Calu3 (cell line): ENCODE measurements at regions not wholly inside any gene's neighbourhood (a gene's known extent, or its start where the extent isn't known, plus 50 kb on each side); places are given as distances from the start of the nearest gene placed in this dataset.

Experiments used
- BruUV-seq: library from RNA; stranded (reverse); fragments of 400-500 nt; replicated peaks from 2 replicates; lab custom pipeline; 2021; lab: Mats Ljungman, UMichigan
- CTCF ChIA-PET: fragments of 300-600 bp; sonication (Branson Sonifier 250); formaldehyde crosslinking; loops from one replicate; lab custom pipeline; 2022; ENCODE audit warnings: antibody characterized with exemption; lab: Charles Lee
- DNase-seq: peaks from one replicate; pipeline ENCODE4 v3.0.0; 2022
- H3K27ac Mint-ChIP-seq: one replicate; pipeline ENCODE4 v1.8.0; 2022; ENCODE audit warnings: mixed read lengths; ENCODE audit not compliant: unreplicated experiment
- H3K27me3 Mint-ChIP-seq: one replicate; pipeline ENCODE4 v1.8.0; 2022; ENCODE audit warnings: mixed read lengths; ENCODE audit not compliant: unreplicated experiment
- H3K36me3 Mint-ChIP-seq: one replicate; pipeline ENCODE4 v1.8.0; 2022; ENCODE audit warnings: mild to moderate bottlenecking, moderate library complexity, mixed read lengths; ENCODE audit not compliant: insufficient read depth, unreplicated experiment
- H3K4me1 Mint-ChIP-seq: one replicate; pipeline ENCODE4 v1.8.0; 2022; ENCODE audit warnings: mild to moderate bottlenecking, low read depth, mixed read lengths; ENCODE audit not compliant: unreplicated experiment
- H3K4me3 Mint-ChIP-seq: one replicate; pipeline ENCODE4 v1.8.0; 2022; ENCODE audit warnings: mild to moderate bottlenecking, low read depth, moderate library complexity, mixed read lengths; ENCODE audit not compliant: unreplicated experiment
- H3K9me3 Mint-ChIP-seq: one replicate; pipeline ENCODE4 v1.8.0; 2022; ENCODE audit warnings: low read depth, mixed read lengths; ENCODE audit not compliant: unreplicated experiment
- intact Hi-C: fragments of 100-400 bp; cut with micrococcal nuclease; formaldehyde crosslinking; loops from one replicate; pipeline ENCODE4 v1.10.0; 2022; ENCODE audit not compliant: unreplicated experiment
- TF ChIP-seq, protein P1 (sequence below): fragments of 200-600 bp; IDR thresholded peaks from one replicate; pipeline ENCODE4 v1.8.0; 2022; ENCODE audit warnings: antibody characterized with exemption; ENCODE audit not compliant: unreplicated experiment

DNA sequence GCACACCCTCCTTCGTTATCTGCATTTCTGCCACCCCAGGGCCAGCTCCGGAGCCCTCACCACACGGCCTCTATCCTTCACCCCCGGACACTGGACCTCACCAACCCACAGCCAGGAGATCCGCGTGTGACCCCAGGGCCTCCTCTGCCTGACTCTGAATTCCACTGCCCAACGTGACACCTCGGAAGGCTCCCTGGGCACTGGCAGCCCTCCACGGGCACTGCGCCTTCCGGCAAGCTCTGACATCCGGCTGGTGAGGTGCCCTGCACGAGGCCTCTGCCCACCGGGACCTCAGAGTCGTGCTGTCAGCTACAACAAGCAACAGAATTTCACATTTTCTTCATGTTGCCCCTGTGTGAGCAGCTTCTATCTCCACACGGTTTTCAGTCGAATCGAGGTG lies 148.3 kb downstream of the CRYBB2 start:
- CTCF ChIA-PET = no interaction called here
- Mint-ChIP-seq H3K27me3 (no peaks in the 10 kb centered on the region), H3K9me3 (no peaks in the 10 kb centered on the region), H3K4me1 (no peaks in the 10 kb centered on the region), H3K4me3 (no peak overlapping the region), H3K27ac (no peak overlapping the region), H3K36me3 (no peaks in the 10 kb centered on the region)
- TF ChIP-seq, protein P1, sequence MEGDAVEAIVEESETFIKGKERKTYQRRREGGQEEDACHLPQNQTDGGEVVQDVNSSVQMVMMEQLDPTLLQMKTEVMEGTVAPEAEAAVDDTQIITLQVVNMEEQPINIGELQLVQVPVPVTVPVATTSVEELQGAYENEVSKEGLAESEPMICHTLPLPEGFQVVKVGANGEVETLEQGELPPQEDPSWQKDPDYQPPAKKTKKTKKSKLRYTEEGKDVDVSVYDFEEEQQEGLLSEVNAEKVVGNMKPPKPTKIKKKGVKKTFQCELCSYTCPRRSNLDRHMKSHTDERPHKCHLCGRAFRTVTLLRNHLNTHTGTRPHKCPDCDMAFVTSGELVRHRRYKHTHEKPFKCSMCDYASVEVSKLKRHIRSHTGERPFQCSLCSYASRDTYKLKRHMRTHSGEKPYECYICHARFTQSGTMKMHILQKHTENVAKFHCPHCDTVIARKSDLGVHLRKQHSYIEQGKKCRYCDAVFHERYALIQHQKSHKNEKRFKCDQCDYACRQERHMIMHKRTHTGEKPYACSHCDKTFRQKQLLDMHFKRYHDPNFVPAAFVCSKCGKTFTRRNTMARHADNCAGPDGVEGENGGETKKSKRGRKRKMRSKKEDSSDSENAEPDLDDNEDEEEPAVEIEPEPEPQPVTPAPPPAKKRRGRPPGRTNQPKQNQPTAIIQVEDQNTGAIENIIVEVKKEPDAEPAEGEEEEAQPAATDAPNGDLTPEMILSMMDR = no peak
- intact Hi-C loops = no loop called here
- BruUV-seq = no TSS peak
- DNase-seq = no peak

DNA sequence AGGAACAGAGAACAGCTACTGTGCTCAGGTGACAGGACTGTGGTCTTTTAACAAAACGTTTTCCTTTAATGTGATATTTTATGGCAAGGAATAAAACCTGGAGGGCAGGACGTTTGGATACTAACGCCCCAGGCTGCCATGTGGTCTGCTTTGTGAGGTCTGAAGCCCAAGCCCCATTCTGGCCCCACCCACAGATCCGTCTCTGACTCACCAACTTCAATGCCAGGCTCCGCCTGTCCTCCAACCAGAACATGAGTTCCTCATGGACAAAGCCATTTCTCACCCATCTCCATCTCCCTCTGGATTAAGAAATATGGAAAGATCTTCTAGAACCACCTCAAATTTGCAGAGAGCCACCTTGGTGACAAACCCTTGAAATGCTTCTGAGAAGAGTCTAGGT lies 148.8 kb downstream of the CRYBB2 start:
- TF ChIP-seq, protein P1 = no peak
- CTCF ChIA-PET = no interaction called here
- intact Hi-C loops = no loop called here
- Mint-ChIP-seq H3K4me1 (no peaks in the 10 kb centered on the region), H3K27me3 (no peaks in the 10 kb centered on the region), H3K9me3 (no peaks in the 10 kb centered on the region), H3K27ac (no peak overlapping the region), H3K36me3 (peaks cover 3% of the 10 kb centered on the region), H3K4me3 (no peak overlapping the region)
- no peak for DNase-seq
- no TSS peak for BruUV-seq

DNA sequence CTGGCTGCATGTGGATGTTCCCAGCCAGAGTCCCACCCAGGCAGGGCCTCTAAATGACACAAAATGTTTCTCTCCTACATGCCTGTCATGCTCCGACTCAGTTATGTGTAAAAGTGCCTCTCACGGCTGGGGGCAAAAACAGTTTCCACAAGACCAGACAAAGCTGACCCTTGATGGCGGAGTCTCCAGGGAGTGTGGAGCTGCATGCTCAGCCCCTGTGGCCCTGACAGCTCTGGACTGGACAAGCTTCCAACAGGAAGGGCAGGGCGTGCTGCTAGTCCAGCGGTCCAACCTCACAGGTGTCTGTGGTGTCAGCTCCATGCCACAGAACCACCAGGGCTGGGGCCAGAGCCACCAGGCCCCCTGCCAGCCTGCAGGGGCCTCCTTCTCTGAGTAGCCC lies 149.6 kb downstream of the CRYBB2 start:
- TF ChIP-seq, protein P1 = no peak
- no TSS peak for BruUV-seq
- CTCF ChIA-PET = no interaction called here
- intact Hi-C loops = no loop called here
- Mint-ChIP-seq H3K9me3 (no peaks in the 10 kb centered on the region), H3K27me3 (no peaks in the 10 kb centered on the region), H3K27ac (no peak overlapping the region), H3K4me3 (no peak overlapping the region), H3K36me3 (peaks cover 9% of the 10 kb centered on the region), H3K4me1 (no peaks in the 10 kb centered on the region)
- DNase-seq = no peak

DNA sequence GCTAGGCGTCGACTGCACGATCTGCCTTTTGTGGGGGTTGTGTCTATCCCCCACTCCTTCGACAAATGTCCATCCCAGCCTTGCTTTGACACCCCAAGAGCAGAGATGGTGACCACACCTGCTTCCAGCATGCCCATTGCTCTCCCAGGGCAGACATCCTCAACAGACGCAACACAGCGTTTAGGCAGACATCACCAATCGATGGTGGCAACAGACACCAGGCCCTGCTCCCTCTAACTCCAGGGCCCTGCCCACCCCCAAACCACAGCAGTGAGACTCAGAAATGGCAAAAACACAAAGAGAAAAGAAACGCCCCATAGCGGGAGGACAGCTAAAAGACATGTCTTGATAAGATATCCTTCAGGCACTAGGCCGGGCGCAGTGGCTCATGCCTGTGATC lies 150.9 kb downstream of the CRYBB2 start:
- Mint-ChIP-seq H3K9me3 (no peaks in the 10 kb centered on the region), H3K4me3 (no peak overlapping the region), H3K36me3 (peaks cover 15% of the 10 kb centered on the region), H3K27me3 (no peaks in the 10 kb centered on the region), H3K4me1 (no peaks in the 10 kb centered on the region), H3K27ac (no peak overlapping the region)
- DNase-seq = no peak
- TF ChIP-seq, protein P1 = no peak
- no TSS peak for BruUV-seq
- intact Hi-C loops = no loop called here
- CTCF ChIA-PET = no interaction called here
